ENCODE measurements at regions not wholly inside any gene's neighbourhood (a gene's known extent, or its start where the extent isn't known, plus 50 kb on each side); places are given as distances from the start of the nearest gene placed in this dataset.

DNA sequence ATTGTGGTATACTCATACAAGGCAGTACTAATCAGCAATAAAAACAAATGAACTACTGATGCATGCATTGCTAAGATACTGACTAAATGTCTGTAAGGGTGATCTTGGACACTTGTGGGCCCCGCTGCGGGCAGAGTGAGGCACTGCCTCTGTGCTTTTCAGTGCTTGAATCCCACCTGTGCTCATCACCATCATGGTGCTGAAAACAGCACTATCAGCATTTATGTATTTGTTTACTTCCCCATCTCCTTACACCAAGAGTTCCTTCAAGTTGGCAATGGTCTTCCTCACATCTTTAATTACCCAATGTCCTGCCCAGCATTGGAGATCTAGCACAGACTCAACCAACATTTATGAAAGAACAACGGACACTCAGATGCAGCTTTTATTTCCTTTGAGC lies 193.7 kb upstream of the RFC3 start:
- TF ChIP-seq, protein P1, sequence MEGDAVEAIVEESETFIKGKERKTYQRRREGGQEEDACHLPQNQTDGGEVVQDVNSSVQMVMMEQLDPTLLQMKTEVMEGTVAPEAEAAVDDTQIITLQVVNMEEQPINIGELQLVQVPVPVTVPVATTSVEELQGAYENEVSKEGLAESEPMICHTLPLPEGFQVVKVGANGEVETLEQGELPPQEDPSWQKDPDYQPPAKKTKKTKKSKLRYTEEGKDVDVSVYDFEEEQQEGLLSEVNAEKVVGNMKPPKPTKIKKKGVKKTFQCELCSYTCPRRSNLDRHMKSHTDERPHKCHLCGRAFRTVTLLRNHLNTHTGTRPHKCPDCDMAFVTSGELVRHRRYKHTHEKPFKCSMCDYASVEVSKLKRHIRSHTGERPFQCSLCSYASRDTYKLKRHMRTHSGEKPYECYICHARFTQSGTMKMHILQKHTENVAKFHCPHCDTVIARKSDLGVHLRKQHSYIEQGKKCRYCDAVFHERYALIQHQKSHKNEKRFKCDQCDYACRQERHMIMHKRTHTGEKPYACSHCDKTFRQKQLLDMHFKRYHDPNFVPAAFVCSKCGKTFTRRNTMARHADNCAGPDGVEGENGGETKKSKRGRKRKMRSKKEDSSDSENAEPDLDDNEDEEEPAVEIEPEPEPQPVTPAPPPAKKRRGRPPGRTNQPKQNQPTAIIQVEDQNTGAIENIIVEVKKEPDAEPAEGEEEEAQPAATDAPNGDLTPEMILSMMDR (IDR thresholded peaks at IDR 0.05; ENCODE audit: insufficient read depth, low read depth, low read length) = no peak
- TF ChIP-seq EZH2 (IDR thresholded peaks at IDR 0.05; ENCODE audit: insufficient read depth, low read length) = no peak
